PC-3 (cell line): ENCODE measurements at regions not wholly inside any gene's neighbourhood (a gene's known extent, or its start where the extent isn't known, plus 50 kb on each side); places are given as distances from the start of the nearest gene placed in this dataset.

Source experiments
- CTCF ChIP-seq: fragments of 300-600 bp; sonication (generic); conservative IDR thresholded peaks from 2 replicates; pipeline ENCODE4 v1.5.1; 2017; ENCODE audit warnings: antibody characterized with exemption, low read depth, mild to moderate bottlenecking, low read length
- EZH2 ChIP-seq: fragments of 300-600 bp; sonication (generic); IDR thresholded peaks from one replicate; pipeline ENCODE4 v1.6.1; 2017; ENCODE audit warnings: antibody characterized with exemption, mild to moderate bottlenecking, low read length; ENCODE audit not compliant: unreplicated experiment
- EZH2phosphoT487 ChIP-seq: fragments of 300-600 bp; sonication (generic); IDR thresholded peaks from 2 replicates; pipeline ENCODE4 v1.6.1; 2018; ENCODE audit warnings: mild to moderate bottlenecking, antibody characterized with exemption, low read length, borderline replicate concordance

- TF ChIP-seq EZH2 (no peak), CTCF (no peak), EZH2phosphoT487 (no peak)
These were observed 53.2 kb upstream of the SPIN4 start for GRCh38 chrX:63404332-63404731.
